ENCODE measurements at regions not wholly inside any gene's neighbourhood (a gene's known extent, or its start where the extent isn't known, plus 50 kb on each side); places are given as distances from the start of the nearest gene placed in this dataset.

DNA sequence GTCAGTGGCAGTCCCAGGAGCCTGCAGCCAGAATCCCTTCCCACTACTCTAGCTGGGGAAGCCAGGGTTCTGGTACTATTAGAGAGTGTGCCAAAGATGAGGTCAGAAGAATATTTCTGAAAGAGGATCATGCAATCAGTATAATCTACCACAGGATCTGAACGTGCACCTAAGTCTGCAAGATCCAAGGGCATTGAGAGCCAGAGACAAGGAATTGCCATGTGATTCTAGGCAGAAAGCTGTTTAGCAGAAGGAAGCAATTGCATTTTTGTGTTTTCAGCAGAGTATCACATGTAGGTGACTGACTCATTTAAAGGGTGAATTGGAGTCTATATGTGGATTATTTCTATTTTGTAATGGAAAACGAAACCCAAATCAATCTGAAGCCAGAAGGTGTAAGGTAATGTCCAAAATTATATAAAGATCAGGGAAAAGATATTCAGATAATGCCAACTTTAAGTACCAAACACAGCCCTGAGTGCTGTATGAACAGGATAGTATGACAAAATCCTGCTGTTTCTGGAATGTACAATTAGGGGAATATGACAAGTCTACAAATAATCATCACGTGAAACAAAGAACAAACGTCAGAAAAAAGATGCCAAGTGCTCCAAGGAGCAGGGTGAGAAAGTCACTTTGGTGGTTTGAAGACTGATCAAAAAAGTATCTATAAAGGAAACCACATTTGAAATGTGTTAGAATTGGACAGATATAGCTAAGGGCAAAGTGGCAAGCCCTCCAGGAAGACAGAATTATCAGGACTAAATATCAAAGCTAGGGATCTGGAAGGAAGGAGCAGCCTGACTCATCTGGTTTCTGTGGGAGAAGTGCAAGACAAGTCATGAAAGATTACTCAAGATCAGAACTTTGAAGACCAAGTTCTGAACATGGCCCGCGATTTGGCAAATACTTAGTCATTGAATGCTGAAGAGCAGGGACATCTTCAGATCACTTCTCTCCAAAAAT lies 1036.6 kb downstream of the NTRK3 start:
- DNase-seq: no peak

DNA sequence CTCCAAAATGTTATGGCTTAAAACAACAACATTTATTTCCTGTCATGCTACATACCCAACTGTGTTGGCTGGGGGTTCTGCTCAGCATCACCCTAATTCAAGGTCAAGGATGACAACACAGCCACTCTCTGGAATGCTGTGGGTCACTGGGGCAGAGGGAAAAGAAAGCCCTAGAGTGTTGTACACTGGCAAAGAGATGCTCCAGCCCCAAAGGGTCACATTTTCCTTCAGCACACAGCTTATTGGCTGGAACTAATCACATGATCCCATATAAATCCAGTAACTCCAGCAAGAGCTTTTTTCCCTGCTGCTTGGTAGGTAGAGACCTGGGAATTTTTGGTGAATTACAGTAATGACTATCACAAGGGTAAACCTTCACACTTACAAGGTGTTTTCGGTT lies 1041.4 kb downstream of the NTRK3 start:
- no peak for DNase-seq

DNA sequence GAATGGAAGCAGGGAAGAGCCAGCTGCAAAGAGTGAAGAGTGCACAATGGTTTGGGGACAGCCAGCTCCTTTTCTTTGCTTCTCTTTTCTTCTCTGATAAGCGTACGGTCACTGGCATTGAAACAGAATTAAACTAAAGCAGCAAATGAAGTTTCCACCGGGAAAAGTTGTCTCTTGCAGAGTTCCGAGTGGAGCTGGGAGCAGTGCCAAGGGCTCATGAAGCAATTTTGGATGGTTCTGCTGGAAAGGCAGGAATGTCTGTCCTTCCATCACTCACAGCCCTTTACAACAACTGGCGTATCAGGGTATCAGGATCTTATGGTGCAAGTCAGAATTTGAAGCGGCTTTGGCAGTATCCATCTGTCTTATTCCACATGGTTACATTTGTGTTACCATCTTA lies 1042.9 kb downstream of the NTRK3 start:
- DNase-seq: no peak

DNA sequence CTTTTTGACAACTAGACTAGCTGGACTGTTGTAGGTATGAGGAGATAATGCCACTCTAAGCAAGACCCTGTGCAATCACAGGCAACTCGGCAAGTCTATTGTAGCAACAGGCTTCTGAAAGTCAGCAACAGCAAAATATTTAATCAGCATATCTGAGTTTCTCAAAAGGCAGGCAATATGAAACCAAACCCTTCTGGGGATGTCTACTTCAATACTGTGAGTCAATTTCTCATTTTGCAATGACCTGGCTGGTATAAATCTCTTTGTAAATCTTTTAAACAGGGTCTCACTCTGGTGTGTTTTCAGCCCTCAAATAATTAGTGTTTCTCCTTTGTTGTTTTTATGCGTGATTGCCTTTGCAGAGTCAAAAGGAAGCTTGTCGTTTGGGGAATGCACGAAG lies 1044.5 kb downstream of the NTRK3 start:
- DNase-seq: no peak

DNA sequence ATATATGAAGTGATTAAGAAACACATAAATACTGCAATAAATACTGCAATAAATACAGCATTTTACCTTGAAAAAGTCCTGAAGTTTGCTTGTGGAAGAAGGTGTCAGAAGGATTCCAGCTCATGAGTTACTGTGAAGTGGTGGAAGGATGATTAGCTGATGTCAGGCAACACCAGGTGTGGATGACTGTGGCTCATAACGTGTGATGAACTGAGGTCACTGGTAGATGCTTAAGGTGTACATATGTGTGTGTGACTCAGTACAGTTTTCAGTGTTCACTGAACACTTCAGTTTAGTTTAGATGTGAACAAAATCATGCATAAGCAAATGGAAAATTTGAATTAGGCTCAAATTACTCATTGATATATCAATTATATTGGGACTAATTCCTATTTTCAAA lies 1045.0 kb downstream of the NTRK3 start:
- DNase-seq: no peak

DNA sequence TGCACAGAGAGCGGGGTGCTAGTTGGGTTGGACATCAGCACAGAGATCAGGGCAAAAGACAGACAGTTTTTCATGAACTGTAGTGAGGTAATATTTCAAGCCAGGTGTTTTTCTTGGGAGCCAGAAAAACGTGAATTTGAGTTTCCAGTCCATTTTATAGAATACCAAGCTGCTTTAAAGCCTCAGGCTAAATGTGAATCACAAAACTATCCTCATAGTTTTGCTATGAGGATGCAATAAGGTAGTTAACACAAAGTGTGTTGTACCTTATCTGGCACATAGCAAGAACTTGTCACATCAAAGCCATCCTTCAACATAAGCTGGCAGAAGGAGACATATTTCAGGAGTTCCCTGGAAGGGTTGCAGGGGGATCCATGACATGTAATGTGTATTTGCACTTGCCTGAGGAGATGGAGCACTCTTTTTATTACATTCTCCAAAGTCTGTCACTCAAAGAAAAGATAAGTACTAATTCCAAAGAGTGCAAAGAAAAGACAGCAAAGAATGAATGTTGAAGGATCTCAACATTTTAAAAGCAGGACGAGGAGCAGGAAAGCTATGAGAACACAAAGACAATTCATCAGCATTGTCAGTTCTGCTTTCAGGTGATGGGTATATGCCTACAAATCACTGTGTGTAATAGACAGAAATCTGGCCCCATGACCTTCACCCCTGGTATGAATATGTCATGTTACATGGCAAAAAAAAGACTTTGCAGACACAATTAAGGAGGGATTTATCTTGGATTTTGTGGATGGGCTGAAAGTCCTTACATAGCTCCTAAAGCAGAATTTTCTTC lies 1046.4 kb downstream of the NTRK3 start:
- DNase-seq: no peak

DNA sequence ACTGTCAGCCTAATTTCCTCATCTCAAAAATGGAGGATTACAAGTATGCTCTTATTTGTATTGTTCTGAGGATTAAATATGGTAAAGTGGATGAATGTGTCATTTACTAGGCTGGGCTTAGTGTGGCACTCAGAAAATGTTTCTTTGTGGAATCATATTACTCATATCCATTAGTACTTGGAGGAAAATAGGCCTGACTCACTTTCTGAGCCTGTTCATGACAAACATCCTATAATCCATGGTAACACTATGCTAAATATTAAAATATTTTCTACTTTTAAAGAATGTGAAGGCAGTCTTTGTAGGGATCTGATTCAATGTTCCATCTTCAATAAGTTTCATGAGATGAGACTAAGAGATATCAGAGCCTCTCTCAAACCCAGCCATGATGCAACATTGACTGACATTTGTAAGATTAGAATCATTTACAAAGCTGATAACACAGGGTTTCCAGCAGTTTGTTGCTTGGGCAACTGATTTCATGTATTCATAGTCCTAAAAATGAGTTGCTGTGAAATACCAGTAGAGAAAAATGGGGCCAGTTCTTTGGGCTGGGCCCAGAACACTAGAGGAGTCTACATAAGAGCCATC lies 1048.5 kb downstream of the NTRK3 start:
- DNase-seq: no peak

DNA sequence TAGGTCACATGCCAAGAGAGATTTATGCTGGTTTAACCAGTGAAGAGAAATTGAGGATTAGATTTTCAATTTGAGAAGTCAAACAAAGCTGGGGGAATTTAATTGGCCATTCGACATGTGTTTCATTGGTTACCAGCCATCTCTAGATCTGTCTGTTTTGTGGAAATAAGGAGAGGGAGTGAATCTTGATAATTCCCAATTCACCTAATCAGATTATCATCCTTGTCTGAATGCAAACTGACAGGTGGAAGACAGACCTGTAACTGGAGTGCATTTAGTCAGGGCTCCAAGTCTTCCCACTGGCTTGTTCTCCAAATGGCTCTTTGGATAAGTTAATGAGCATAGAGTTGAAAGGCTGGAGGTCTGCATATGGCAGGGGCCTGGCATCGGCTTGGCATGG lies 1049.3 kb downstream of the NTRK3 start:
- DNase-seq: no peak

DNA sequence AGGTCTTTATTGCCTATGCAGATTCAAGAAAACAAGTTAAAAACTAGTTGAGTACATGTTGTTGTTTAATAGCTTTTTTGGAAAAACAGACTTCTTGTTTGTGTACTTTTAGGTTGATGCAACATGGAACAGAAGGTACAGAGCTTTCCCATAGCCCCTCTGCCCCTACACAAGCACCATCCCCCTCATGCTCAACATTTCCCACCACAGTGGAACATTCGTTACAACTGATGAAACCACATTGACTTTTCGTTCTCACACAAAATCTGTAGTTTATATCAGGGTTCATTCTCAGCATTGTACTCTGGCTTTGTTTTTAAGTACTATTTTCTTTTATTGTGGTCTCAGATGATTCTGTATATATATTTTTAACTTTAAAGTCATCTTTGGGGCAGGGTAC lies 1054.6 kb downstream of the NTRK3 start:
- DNase-seq: no peak

DNA sequence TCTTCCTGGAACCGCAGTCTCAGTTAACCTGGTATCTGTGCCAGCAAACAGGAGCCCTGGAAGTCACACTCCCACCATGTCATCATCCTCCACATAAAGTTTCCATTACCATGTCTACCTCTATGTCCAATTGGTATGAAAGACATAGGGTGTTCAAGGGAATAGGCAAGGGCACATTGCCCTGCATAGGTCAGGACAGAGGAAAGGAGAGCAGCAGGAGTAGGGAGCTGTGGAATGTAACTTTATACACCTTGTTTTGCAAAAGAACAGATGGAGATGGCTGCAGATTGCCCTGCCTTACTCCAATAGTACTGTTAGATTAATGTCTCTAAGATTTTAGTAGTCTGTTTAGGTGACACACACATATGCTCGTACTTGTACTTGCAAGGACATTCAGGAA lies 1056.4 kb downstream of the NTRK3 start:
- DNase-seq: no peak

DNA sequence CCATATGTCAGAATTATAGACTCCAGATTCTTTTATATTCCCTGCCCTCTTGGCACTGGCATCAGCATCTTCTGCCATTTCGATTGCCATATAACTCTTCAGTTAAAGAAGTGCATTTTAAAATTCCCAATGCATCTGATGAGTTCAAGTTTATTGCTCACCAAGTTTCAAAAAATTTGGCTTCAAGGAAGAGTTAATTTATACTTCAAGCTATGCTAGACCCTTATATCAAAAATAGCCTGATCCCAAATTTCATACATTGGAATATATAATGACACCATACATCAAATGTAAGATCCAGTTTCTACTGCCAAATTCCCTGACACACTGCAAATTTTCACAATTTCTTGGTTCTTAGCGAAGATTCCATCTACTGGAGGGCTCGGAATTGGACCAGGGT lies 1058.6 kb downstream of the NTRK3 start:
- no peak for DNase-seq

DNA sequence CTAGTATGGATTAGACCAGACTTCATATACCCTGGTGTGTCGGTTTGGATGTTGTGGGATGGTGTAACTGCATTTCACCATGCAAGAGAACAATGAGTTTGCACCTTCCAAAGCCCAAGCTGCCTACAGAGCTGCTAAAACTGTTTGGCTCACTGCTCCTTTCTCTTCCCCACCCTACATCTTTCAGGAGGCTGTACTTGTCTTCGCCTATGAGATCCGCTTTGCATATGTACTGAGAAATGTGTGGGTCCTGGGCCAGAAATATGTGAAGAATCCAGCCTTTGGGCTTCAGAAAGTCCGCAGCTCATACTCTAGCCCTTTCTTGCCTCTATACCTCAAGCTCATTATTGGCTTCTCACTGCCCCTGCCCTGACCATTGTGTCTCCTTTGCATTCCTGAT lies 1060.0 kb downstream of the NTRK3 start:
- no peak for DNase-seq

DNA sequence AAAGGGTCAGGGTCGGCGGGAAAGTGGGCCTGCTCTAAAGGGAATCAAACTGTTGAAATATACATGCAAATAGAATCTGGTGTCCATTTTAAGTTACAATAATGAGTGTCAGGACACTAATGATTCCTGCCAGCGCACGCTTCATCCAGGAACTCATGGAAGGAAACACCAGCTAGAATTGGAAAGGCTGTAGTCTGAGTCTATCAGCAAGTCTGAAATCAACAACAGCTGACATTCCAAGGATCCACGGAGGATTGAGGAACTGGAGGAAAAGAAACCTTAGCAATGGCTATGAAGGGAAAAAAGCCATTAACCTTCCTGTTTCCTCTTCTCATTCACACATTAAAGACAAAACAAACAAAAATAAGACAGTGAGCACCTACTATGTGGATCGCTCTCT lies 1063.1 kb downstream of the NTRK3 start:
- no peak for DNase-seq

DNA sequence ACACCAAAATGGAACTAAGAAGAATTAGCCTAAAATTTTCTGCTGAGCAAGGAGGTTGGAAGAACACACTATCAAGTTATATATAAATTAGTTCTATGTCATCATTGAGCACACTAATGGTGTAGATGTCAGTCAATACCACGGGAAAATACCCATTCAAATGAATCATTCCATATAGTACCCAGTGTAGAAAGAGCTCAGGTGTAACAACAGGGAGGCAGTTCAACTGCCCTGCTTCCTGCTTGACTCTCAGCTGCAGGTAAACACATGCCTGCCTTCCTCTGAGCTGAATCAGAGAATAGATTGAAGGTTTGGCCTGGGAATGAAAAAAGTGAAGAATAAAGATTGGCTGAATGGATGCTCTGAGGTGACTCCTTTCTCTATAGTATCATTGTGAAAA lies 1088.0 kb downstream of the AGBL1 start:
- DNase-seq: no peak

DNA sequence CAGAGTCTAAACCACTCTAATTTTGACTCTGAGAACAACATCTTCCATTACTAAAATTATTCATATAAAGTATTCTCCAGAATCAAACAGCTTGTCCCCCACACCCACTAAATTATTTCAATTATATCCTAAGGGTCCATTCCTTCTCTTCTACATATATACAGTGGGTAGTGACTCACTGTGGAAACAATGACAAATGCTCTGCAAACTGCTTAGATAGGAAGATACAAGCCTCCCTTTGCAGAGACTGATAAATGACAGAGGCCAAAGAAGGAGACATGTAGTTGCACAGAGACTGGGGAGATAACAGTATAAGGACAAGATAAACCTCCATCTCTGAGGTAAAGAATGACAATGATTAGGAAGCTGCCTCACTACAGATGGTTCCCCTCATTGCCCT lies 1087.4 kb downstream of the AGBL1 start:
- no peak for DNase-seq

DNA sequence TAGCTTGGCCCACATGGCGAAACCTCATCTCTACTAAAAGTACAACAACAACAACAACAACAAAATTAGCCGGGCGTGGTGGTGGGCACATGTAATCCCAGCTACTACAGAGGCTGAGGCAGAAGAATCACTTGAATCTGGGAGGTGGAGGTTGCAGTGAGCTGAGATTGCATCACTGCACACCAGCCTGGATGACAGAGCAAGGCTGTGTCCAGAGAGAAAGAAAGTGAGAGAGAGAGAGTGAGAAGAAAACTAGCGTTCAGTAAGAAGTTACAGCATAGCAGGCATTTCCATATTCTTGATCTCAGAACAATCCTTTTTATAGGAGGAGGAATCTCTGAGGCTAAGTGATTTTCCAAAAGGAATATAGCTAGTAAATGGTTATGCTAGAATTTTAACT lies 1076.1 kb downstream of the AGBL1 start:
- DNase-seq: no peak

DNA sequence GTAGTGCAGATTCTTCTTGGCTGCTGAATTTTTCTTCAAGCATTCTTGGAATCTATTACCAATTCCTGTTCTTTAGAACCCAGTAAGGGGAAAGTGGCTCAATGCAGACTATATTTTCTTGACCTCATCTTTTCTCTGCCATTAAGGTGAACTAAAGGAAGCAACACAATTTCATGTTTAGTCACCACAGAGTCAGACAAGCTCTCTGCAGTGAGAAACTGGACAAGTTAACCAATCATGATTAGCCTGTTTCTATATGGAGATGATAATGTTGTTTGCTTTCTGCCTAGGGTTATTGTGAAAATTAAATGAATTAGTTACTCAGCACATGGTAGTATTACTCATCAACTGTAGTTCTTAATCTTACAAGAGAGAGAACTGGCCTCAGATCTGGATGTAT lies 1075.1 kb downstream of the AGBL1 start:
- DNase-seq: no peak

DNA sequence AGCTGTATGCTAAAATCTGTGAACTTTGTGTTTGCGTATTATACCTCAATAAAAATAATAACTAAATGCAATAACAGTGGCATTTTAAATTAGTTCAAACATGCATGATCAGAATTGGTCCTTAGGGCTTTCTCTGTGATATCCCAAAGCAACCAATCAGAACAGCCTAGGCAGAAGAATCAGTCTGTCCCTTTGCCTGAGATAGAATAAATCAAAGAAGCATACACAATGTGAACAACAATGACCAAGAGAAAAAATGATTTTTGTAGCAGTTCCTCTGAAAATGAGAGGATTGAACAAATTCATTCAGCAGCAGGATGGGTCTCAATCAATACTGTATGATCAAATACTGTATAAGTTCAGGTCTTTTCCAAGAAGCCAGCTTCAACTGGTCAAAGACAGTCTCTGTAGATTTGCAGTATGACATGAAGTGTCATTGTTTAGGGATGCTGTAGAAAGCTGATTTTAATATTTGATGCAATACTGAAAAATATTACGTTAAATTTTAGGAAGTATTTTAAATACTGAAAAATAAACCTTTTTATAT lies 1071.6 kb downstream of the AGBL1 start:
- DNase-seq: no peak

DNA sequence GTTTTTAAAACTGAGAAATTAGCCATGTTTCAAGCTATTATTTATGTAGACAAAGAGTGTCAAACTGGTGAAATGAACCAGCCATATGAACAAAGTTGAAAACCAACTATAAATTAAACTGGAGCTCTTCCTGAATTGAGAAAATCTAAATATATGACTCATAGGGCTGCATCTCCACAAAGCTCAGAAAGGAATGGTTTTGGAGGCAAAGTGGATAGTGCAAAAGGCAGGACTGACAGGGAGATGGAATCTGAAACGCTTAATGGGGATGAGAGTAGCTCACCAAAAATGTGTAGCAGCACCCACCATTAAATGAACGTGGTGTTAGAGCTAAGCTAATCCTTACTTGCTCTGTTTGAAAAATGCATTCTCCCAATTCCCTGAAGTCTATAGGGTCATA lies 1066.0 kb downstream of the AGBL1 start:
- DNase-seq: no peak

DNA sequence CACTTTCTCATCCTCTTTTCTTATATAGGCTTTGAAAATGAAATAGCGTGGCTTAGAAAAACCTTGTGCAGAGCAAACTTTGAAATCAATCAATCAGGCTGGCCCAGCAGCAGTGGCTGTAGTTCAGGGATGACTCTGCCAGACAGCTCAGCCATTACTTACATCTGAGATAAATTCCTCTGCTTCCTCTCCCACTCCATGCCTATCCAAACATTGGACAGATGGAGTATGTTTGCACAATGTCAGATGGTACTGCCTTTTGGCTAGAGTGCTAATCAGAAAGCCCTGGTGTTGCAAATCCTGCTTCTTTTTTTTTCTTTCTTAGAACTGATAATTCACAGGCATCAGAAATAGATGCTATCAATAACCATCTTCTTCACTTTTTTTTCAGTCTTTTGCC lies 1065.1 kb downstream of the AGBL1 start:
- peak; percentile 54 for DNase-seq

DNA sequence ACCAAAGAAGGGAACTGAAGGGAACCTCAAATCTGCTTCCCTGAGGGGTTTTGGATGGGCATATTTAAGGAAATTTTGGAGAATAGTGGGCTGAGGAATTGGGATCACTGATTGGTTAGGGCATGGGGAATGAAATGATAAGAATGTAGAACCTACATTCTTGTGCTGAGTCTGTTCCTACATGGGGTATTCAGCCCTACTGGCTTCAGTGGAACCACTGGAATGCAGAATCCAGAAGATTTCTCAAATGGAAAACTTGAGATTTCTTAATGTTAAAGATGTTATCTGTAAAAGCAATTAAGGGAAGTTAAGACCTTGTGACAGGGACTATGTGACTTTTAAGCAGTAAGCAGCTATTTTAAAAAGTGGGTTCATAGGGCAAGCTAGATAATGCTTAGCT lies 1062.4 kb downstream of the AGBL1 start:
- no peak for DNase-seq

DNA sequence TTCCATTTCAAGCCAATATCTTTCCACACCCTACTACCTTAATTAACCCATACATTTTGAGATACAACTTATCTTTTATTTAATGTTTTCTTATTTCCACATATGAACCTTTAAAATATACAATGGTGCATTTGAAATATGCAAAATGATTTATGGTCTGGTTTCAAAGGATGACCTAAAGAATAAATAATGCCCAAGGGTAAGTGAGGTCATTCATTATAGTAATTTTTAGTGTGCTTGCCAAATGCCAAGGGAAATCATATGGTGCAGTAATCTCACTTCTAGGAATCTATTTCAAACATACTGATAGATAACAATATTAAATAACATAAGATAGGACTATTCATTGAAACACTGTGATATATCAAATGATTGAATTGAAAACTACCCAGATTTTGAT lies 1055.4 kb downstream of the AGBL1 start:
- DNase-seq: no peak

DNA sequence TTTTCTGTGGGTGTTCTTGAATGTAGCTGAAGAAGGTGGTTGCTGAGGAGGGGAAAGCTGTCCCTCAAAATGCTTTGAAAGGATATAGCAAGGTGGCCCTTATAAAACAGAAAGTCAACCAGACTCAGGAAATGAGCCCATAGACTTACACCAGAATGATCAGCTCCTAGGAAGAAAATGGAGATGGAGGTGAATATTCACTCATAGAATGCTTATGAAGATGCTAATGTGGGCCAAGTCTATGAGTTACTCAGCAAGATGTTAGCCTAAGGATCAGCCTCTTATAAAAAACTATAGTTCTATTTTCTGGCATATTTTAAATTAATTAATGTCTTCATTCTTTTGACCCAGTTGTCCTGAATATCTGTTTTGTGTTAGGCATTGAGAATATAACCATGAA lies 1054.0 kb downstream of the AGBL1 start:
- no peak for DNase-seq

DNA sequence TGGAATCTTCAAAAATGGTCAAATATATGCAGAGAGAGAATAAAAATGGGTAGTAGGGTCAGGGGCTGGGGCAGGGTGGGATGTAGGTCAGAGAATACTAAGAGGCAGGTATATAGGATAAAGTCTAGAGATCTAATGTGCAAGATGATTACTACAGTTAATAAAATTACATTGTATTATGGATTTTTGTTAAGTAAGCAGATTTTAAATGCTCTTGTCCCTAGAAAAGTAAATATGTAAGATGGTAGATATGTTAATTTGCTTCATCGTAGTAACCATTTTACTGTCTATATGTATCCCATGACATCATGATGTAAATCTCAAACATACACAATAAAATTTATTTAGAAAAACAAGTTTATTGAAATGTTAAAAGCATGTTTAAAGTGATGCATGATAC lies 1051.4 kb downstream of the AGBL1 start:
- DNase-seq: no peak
